SK-N-SH (cell line): ENCODE measurements at regions not wholly inside any gene's neighbourhood (a gene's known extent, or its start where the extent isn't known, plus 50 kb on each side); places are given as distances from the start of the nearest gene placed in this dataset.

Experiments
- CHD2 ChIP-seq: fragments of 150-350 bp; IDR thresholded peaks from 2 replicates; pipeline ENCODE4 v1.6.1; 2018; ENCODE audit warnings: low read length; ENCODE audit not compliant: partially characterized antibody
- CTCF ChIP-seq: fragments of 200-600 bp; sonication (generic); IDR thresholded peaks from 2 replicates; pipeline ENCODE4 v1.6.1; 2017; ENCODE audit warnings: antibody characterized with exemption, mild to moderate bottlenecking, moderate library complexity
- EP300 ChIP-seq, 2 experiments: IDR thresholded peaks; 2 replicates each; pipeline versions ENCODE4 v1.4.0 to v1.6.1; 2012; ENCODE audit warnings: borderline replicate concordance in 1 of 2, low read depth in 1 of 2, low read length in 1 of 2
- EZH2phosphoT487 ChIP-seq: fragments of 200-600 bp; sonication (generic); IDR thresholded peaks from 2 replicates; pipeline ENCODE4 v1.6.1; 2017; ENCODE audit warnings: low read depth, mixed run types, mild to moderate bottlenecking, antibody characterized with exemption, moderate library complexity, borderline replicate concordance
- POLR2AphosphoS5 ChIP-seq: IDR thresholded peaks from 2 replicates; pipeline ENCODE4 v1.6.1; 2012; ENCODE audit warnings: low read depth, low read length
- SIN3A ChIP-seq: IDR thresholded peaks from 2 replicates; pipeline ENCODE4 v1.6.1; 2012; ENCODE audit warnings: low read depth, mild to moderate bottlenecking, low read length, moderate library complexity, borderline replicate concordance
- TEAD4 ChIP-seq: IDR thresholded peaks from 2 replicates; pipeline ENCODE4 v1.4.0; 2012; ENCODE audit warnings: mild to moderate bottlenecking, borderline replicate concordance; ENCODE audit not compliant: insufficient read depth
- USF1 ChIP-seq: IDR thresholded peaks from 2 replicates; pipeline ENCODE4 v1.4.0; 2012; ENCODE audit warnings: low read depth, borderline replicate concordance
- USF2 ChIP-seq: fragments of 150-350 bp; IDR thresholded peaks from 2 replicates; pipeline ENCODE4 v1.6.1; 2017; ENCODE audit warnings: antibody characterized with exemption, low read length, low read depth, borderline replicate concordance

- TF ChIP-seq EP300 (IDR thresholded peaks at IDR 0.05; ENCODE audit: borderline replicate concordance in 1 of 2, low read depth in 1 of 2, low read length in 1 of 2) (no peak), USF1 (no peak), CTCF (no peak), EZH2phosphoT487 (no peak), USF2 (no peak), POLR2AphosphoS5 (no peak), CHD2 (no peak), SIN3A (no peak), TEAD4 (no peak)
Measured at GRCh38 chr1:82555501-82555900, 754.8 kb downstream of the ADGRL2 start.
